OCI-LY3 (cell line): ENCODE measurements at regions not wholly inside any gene's neighbourhood (a gene's known extent, or its start where the extent isn't known, plus 50 kb on each side); places are given as distances from the start of the nearest gene placed in this dataset.
A peak's percentile ranks its signal among the peaks of the same experiment; 100 is the strongest.

Source experiments
- H2AFZ ChIP-seq: fragments of 200-600, 300-600 bp; shearing (Covaris generic); 2 replicates; pipeline ENCODE4 v1.6.0; 2014; ENCODE audit warnings: antibody characterized with exemption, low read depth, low read length
- H3K27ac ChIP-seq: fragments of 200-600, 300-600 bp; sonication (generic); 2 replicates; pipeline ENCODE4 v1.5.1; 2014; ENCODE audit warnings: mild to moderate bottlenecking, low read length, moderate library complexity, mixed read lengths
- H3K27me3 ChIP-seq: fragments of 200-600, 300-600 bp; sonication (generic); 2 replicates; pipeline ENCODE4 v1.6.1; 2014; ENCODE audit warnings: low read depth, low read length, mixed read lengths
- H3K36me3 ChIP-seq: fragments of 200-600, 300-600 bp; sonication (generic); replicated peaks from 2 replicates; pipeline ENCODE3; 2014; ENCODE audit warnings: low read depth, low read length, mixed read lengths
- H3K4me1 ChIP-seq: fragments of 300-600, 200-600 bp; sonication (generic); 2 replicates; pipeline ENCODE4 v1.6.1; 2014; ENCODE audit warnings: low read length, mixed read lengths
- H3K4me2 ChIP-seq: fragments of 200-600, 300-600 bp; sonication (generic); 2 replicates; pipeline ENCODE4 v1.6.1; 2014; ENCODE audit warnings: low read length, mixed read lengths
- H3K4me3 ChIP-seq: fragments of 300-600, 200-600 bp; sonication (generic); 2 replicates; pipeline ENCODE4 v1.5.1; 2014; ENCODE audit warnings: antibody characterized with exemption, mild to moderate bottlenecking, low read length, moderate library complexity
- H3K79me2 ChIP-seq: fragments of 300-600, 200-600 bp; shearing (Covaris generic); 2 replicates; pipeline ENCODE4 v1.6.1; 2014; ENCODE audit warnings: mild to moderate bottlenecking, low read length, mixed read lengths
- H3K9ac ChIP-seq: fragments of 300-600, 200-600 bp; shearing (Covaris generic); 2 replicates; pipeline ENCODE4 v1.6.0; 2014; ENCODE audit warnings: mild to moderate bottlenecking, low read length, moderate library complexity
- H3K9me3 ChIP-seq: fragments of 200-600, 300-600 bp; shearing (Covaris generic); 2 replicates; pipeline ENCODE4 v1.6.1; 2014; ENCODE audit warnings: low read length, mixed read lengths; ENCODE audit not compliant: insufficient read depth
- H4K20me1 ChIP-seq: fragments of 200-600, 300-600 bp; sonication (generic); 2 replicates; pipeline ENCODE4 v1.6.1; 2016; ENCODE audit warnings: low read length, mixed read lengths; ENCODE audit not compliant: insufficient read depth
- CTCF ChIP-seq: fragments of 200-600, 300-600 bp; sonication (generic); IDR thresholded peaks from 2 replicates; pipeline ENCODE4 v1.5.1; 2014; ENCODE audit warnings: antibody characterized with exemption, low read length, low read depth
- EZH2phosphoT487 ChIP-seq: fragments of 200-600 bp; shearing (Covaris generic); IDR thresholded peaks from 2 replicates; pipeline ENCODE4 v1.6.1; 2018; ENCODE audit warnings: antibody characterized with exemption, mixed run types, low read depth

- no peak for TF ChIP-seq CTCF
- no peak for TF ChIP-seq EZH2phosphoT487
- Histone ChIP-seq H3K27me3 (peaks cover 57% of the 10 kb centered on the region), H3K9ac (no peak overlapping the region), H3K9me3 (no peaks in the 10 kb centered on the region), H3K4me3 (no peak overlapping the region), H2AFZ (no peak overlapping the region), H3K79me2 (no peaks in the 10 kb centered on the region), H3K36me3 (no peaks in the 10 kb centered on the region), H4K20me1 (0 out of 2 replicates have a peak, but pooled peaks cover 7% of the 10 kb centered on the region), H3K27ac (no peak overlapping the region), H3K4me2 (no peak overlapping the region), H3K4me1 (0 out of 2 replicates have a peak, but pooled peaks cover 8% of the 10 kb centered on the region)
Observed at GRCh38 chr20:9981829-9982228, 53.0 kb upstream of the ANKEF1 start.

GRCh38 chr20:9978397-9979004 is 56.3 kb upstream of the ANKEF1 start:
- Histone ChIP-seq H4K20me1 (0 out of 2 replicates have a peak, but pooled peaks cover 7% of the 10 kb centered on the region), H3K79me2 (no peaks in the 10 kb centered on the region), H3K27me3 (peaks cover 65% of the 10 kb centered on the region), H3K9ac (no peak overlapping the region), H3K4me3 (no peak overlapping the region), H3K36me3 (no peaks in the 10 kb centered on the region), H3K4me2 (peak overlapping the region; percentile 31; the same call in 1 of the 2 replicates), H3K27ac (no peak overlapping the region), H3K4me1 (0 out of 2 replicates have a peak, but pooled peaks cover 8% of the 10 kb centered on the region), H3K9me3 (no peaks in the 10 kb centered on the region), H2AFZ (no peak overlapping the region)
- TF ChIP-seq CTCF = peak; percentile 97
- TF ChIP-seq EZH2phosphoT487 = no peak

- peaks cover 66% of the 10 kb centered on the region for H3K27me3 ChIP-seq
- no peak overlapping the region for H3K27ac ChIP-seq
- H4K20me1 ChIP-seq = 0 out of 2 replicates have a peak, but pooled peaks cover 7% of the 10 kb centered on the region
- H3K36me3 ChIP-seq = no peaks in the 10 kb centered on the region
- TF ChIP-seq EZH2phosphoT487 (no peak), CTCF (no peak)
- H2AFZ ChIP-seq = no peak overlapping the region
- no peak overlapping the region for H3K9ac ChIP-seq
- H3K4me2 ChIP-seq = no peak overlapping the region
- H3K4me3 ChIP-seq = no peak overlapping the region
- H3K9me3 ChIP-seq = no peaks in the 10 kb centered on the region
- H3K79me2 ChIP-seq = no peaks in the 10 kb centered on the region
- H3K4me1 ChIP-seq = 0 out of 2 replicates have a peak, but pooled peaks cover 8% of the 10 kb centered on the region
Observed at GRCh38 chr20:9977629-9978028, 57.2 kb upstream of the ANKEF1 start.

GRCh38 chr20:9974324-9974723 is 60.5 kb upstream of the ANKEF1 start:
- Histone ChIP-seq H3K36me3 (no peaks in the 10 kb centered on the region), H3K27ac (no peak overlapping the region), H3K9ac (no peak overlapping the region), H3K79me2 (no peaks in the 10 kb centered on the region), H2AFZ (no peak overlapping the region), H3K4me3 (no peak overlapping the region), H3K4me1 (0 out of 2 replicates have a peak, but pooled peaks cover 8% of the 10 kb centered on the region), H4K20me1 (0 out of 2 replicates have a peak, but pooled peaks cover 7% of the 10 kb centered on the region), H3K27me3 (peaks cover 47% of the 10 kb centered on the region), H3K9me3 (no peaks in the 10 kb centered on the region), H3K4me2 (no peak overlapping the region)
- TF ChIP-seq CTCF (peak; percentile 39; the same call in 1 of the 2 replicates), EZH2phosphoT487 (no peak)
